Stomach (tissue), 8 donors: ENCODE measurements at regions not wholly inside any gene's neighbourhood (a gene's known extent, or its start where the extent isn't known, plus 50 kb on each side); places are given as distances from the start of the nearest gene placed in this dataset.

Source experiments
- DNase-seq, 2 donors: peaks; one replicate each; pipeline versions ENCODE4 v3.0.0 to v3.0.0-alpha.2; 2013 to 2019
- H3K27ac ChIP-seq, 5 donors: fragments of 200-600 bp in 4 of 5; sonication (generic) in 4 of 5; one replicate each; pipeline ENCODE4 v1.5.1; 2013 to 2019; ENCODE audit warnings: mild to moderate bottlenecking in 1 of 5, moderate library complexity in 1 of 5
- H3K27me3 ChIP-seq, 3 donors: fragments of 200-600 bp; sonication (generic); one replicate each; pipeline ENCODE4 v1.5.1; 2017 to 2019; ENCODE audit warnings: mixed run types in 1 of 3
- H3K36me3 ChIP-seq, 4 donors: fragments of 200-600 bp; sonication (generic); 1 replicate in 3 of 4; 2 replicates in 1 of 4; pipeline ENCODE4 v1.5.1; 2016 to 2019
- H3K4me1 ChIP-seq, 4 donors: fragments of 200-600 bp; sonication (generic); one replicate each; pipeline ENCODE4 v1.5.1; 2016 to 2019
- H3K4me3 ChIP-seq, 4 donors: fragments of 200-600 bp; sonication (generic) in 3 of 4; one replicate each; pipeline ENCODE4 v1.5.1; 2016 to 2019; ENCODE audit warnings: mild to moderate bottlenecking in 1 of 4
- H3K9me3 ChIP-seq, 4 donors: fragments of 200-600 bp; sonication (generic); one replicate each; pipeline ENCODE4 v1.5.1; 2016 to 2019
- EP300 ChIP-seq: sonication (generic); formaldehyde crosslinking; IDR thresholded peaks from one replicate; pipeline ENCODE4 v1.6.1; 2017; ENCODE audit warnings: antibody characterized with exemption
- POLR2A ChIP-seq, 4 donors: fragments of 450-650 bp; IDR thresholded peaks; one replicate each; pipeline ENCODE4 v1.6.1; 2016; ENCODE audit warnings: antibody characterized with exemption in 4 of 4, control low read depth in 2 of 4, mild to moderate bottlenecking in 1 of 4, moderate library complexity in 1 of 4
- POLR2AphosphoS5 ChIP-seq, 3 donors: sonication (generic); formaldehyde crosslinking; IDR thresholded peaks; one replicate each; pipeline ENCODE4 v1.6.1; 2016; ENCODE audit warnings: antibody characterized with exemption in 3 of 3
- WGBS, 5 donors: extraction: QIAGEN DNeasy Blood & Tissue Kit in 3 of 5; methylation state at CpG; one replicate each; pipeline versions ENCODE4 v1.1.5 to v1.1.7; 2013 to 2018; 5-methylcytosine and 5-hydroxymethylcytosine counted together
- intact Hi-C: fragments of 100-400 bp; cut with DNase I; formaldehyde crosslinking; loops from one replicate; pipeline ENCODE4 v1.15.1; 2023; ENCODE audit warnings: low total_unique reads
- TF ChIP-seq, protein P1 (sequence below), 7 experiments: fragments of 450-650 bp in 4 of 7; fragments of 200-600 bp in 3 of 7; sonication (generic) in 3 of 7; IDR thresholded peaks; one replicate each; pipeline ENCODE4 v1.5.1; 2016 to 2019; ENCODE audit warnings: antibody characterized with exemption in 7 of 7, control low read depth in 2 of 7, mild to moderate bottlenecking in 1 of 7
- donor health status: healthy with polysubstance abuse.
- donor health status: Bipolar disorder and iron deficiency.
- donor health status: healthy.

DNA sequence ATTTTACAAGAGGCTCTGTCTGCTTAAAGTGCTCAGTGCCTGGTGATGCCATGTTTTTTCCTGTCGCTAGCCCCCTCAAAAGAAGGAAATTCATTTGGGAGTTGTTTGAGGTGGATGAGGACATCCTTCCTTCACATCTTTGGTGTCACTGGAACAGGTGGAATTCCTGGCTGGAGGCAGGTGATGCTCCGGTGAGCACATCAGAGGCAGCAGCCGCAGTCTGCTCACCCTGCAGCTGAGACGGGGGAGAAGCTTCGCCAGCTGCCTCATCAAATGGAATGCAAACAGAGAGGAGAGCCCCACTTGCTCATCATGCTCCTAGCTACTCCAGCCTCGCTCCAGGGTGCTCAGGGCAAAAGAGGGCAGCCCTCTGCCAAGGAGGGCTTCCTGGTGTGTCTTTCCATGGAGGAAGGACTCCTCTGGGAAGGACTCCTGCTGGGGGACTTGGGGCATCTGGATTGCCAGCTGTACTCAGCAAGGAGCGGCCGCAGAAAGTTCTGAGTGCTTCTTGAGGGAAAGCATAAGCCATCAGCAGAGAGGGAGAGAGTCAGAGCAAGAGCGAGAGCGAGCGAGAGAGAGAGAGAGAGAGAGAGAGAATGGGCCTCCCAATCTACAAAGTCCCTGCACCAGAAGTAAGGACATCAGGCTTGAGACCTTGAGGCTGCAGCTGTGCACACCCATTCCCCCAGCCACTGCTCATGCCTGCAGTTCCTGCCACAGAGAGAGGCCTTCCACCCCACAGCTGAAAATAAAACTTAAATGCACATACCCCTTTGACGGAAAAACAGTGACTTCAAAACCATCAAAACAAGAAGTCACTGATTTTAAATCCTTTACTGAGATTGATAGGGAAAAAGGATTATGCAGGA is 74.3 kb upstream of the UBL3 start:
- Histone ChIP-seq H3K27me3 (no peaks in the 10 kb centered on the region), H3K9me3 (no peaks in the 10 kb centered on the region), H3K4me3 (no peak overlapping the region), H3K4me1 (peaks cover 33 to 60% (median 47%) of the 10 kb centered on the region in 4 donors), H3K36me3 (no peaks in the 10 kb centered on the region), H3K27ac (peak overlapping the region; percentile 82 to 97 (median 93))
- intact Hi-C loops, result no loop called here
- DNase-seq, result no peak
- TF ChIP-seq POLR2A (IDR thresholded peaks at IDR 0.05) (no peak), EP300 (no peak), POLR2AphosphoS5 (IDR thresholded peaks at IDR 0.05) (no peak)
- TF ChIP-seq, protein P1, sequence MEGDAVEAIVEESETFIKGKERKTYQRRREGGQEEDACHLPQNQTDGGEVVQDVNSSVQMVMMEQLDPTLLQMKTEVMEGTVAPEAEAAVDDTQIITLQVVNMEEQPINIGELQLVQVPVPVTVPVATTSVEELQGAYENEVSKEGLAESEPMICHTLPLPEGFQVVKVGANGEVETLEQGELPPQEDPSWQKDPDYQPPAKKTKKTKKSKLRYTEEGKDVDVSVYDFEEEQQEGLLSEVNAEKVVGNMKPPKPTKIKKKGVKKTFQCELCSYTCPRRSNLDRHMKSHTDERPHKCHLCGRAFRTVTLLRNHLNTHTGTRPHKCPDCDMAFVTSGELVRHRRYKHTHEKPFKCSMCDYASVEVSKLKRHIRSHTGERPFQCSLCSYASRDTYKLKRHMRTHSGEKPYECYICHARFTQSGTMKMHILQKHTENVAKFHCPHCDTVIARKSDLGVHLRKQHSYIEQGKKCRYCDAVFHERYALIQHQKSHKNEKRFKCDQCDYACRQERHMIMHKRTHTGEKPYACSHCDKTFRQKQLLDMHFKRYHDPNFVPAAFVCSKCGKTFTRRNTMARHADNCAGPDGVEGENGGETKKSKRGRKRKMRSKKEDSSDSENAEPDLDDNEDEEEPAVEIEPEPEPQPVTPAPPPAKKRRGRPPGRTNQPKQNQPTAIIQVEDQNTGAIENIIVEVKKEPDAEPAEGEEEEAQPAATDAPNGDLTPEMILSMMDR (IDR thresholded peaks at IDR 0.05), result peak in 1 of 7 experiments; percentile 27
- 63 to 78% (median 69%) methylated on average over 11 to 12 of the region's 12 CpGs for WGBS, 5 donors

DNA sequence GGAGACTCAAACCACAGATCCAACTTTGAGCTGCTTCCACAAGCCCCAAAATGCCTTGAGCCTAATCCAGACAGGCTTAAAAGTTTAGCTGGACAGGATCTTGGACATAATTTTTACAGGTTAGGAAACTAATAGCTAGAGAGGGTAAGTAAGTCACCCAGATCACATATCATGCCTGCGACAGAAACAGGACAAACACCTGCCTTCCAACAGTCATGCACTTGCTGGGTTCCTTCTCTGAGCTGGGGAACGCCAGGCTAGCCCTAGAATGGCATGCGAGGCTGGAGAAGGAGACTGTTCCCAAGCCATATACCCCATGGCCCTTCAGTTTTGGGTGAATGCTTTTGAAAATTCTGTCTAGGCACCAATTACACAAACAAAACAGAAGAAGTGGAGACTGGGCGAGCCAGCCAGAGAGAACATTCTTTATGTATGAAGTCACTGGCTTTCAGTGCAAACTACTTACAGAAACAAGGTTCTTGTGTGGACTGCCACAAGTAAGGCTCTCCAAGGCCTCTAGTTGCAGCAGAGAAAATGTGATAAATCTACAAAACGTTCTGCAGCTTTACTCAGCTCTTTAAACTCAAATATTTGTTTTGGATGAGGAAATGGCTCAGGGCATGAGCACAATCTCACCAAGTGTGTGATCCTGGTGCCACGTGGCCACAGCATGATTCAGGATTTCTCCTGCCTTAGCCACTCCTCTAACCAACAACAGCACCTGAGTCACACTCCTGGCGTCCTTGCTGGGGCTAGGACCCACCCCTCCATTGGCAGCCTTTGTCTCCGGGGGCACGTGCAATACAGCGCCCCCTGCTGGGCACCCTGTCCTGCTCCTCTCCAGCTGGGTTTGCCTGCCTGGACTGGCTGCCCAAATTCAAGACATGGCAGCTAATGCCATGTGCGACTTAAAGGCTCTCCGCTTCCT is 73.4 kb upstream of the UBL3 start:
- Histone ChIP-seq H3K4me1 (peaks cover 41 to 67% (median 53%) of the 10 kb centered on the region in 4 donors), H3K4me3 (peak overlapping the region in 1 of 4 donors; percentile 2), H3K27me3 (no peaks in the 10 kb centered on the region), H3K36me3 (no peaks in the 10 kb centered on the region), H3K9me3 (no peaks in the 10 kb centered on the region), H3K27ac (peak overlapping the region; percentile 87 to 97 (median 95))
- intact Hi-C loops, result no loop called here
- peak; percentile 94 to 97 for DNase-seq
- TF ChIP-seq POLR2A (IDR thresholded peaks at IDR 0.05), result peak in 1 of 4 donors; percentile 30
- TF ChIP-seq, protein P1 (IDR thresholded peaks at IDR 0.05), result peak in 6 of 7 experiments; percentile 32 to 96 (median 86)
- TF ChIP-seq POLR2AphosphoS5 (IDR thresholded peaks at IDR 0.05), result peak; percentile 84 to 96 (median 86)
- TF ChIP-seq EP300, result no peak
- 15 to 26% (median 21%) methylated on average over 10 to 12 of the region's 12 CpGs for whole genome bisulfite sequencing, 5 donors

DNA sequence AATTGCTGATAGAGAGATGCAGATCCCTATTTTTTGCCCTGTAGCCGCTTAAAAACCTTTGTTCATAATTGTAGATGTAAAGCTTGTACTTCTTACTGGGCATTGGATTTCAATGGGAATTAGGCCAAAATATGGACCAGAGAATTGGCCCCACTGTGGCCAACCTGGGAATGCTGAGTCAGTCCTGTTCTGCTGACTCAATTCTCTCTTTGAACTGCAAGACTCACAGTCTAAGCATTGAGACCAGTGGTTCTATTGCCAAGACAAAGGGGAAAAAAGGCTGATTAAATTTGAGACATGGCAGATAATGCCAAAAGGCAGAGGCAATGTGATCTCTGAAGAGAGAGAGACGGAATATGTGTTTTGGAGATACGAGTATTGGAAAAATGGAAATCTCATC is 72.5 kb upstream of the UBL3 start:
- intact Hi-C loops, result no loop called here

More for the DNA sequence above, 72.5 kb upstream of the UBL3 start:
- no peak overlapping the region for H3K4me3 ChIP-seq
- H3K4me1 ChIP-seq, result peaks cover 43 to 67% (median 54%) of the 10 kb centered on the region in 4 donors
- H3K9me3 ChIP-seq, result no peaks in the 10 kb centered on the region
- H3K27ac ChIP-seq, result peak overlapping the region; percentile 87 to 97 (median 95)
- no peaks in the 10 kb centered on the region for H3K27me3 ChIP-seq
- 73 to 94% (median 86%) methylated on average over 3 of the region's 3 CpGs for WGBS, 5 donors
- DNase-seq, result no peak
- no peaks in the 10 kb centered on the region for H3K36me3 ChIP-seq
- TF ChIP-seq, protein P1 (IDR thresholded peaks at IDR 0.05), result peak in 1 of 7 experiments; percentile 6
- TF ChIP-seq POLR2A (IDR thresholded peaks at IDR 0.05) (no peak), EP300 (no peak), POLR2AphosphoS5 (IDR thresholded peaks at IDR 0.05) (no peak)
